HG03575 (cell line): ENCODE measurements at regions not wholly inside any gene's neighbourhood (a gene's known extent, or its start where the extent isn't known, plus 50 kb on each side); places are given as distances from the start of the nearest gene placed in this dataset.
"Not testable (repeated sequence)": the region's sequence is repeated elsewhere in the genome, so short reads cannot be mapped to it uniquely, and the experiment has no call there.

Experiments used
- ATAC-seq: cut with Tn5 transposase; IDR thresholded peaks from one replicate; pipeline ENCODE4 v1.9.1; 2021; ENCODE audit not compliant: unreplicated experiment, insufficient number of reproducible peaks, low FRiP score; ENCODE audit errors: extremely low read depth

- no peak for ATAC-seq
These were observed 983.8 kb downstream of the SI start for GRCh38 chr3:164094546-164094945.

GRCh38 chr3:164080208-164080607, 998.1 kb downstream of the SI start:
- ATAC-seq, result no peak

GRCh38 chr3:164064298-164064697, 1014.0 kb downstream of the SI start:
- no peak for ATAC-seq

- no peak for ATAC-seq
These were observed 1017.4 kb downstream of the SI start for GRCh38 chr3:164060923-164061322.

- ATAC-seq, result no peak
These were observed 1028.4 kb downstream of the SI start for GRCh38 chr3:164049847-164050246.

GRCh38 chr3:164048451-164048850, 1029.8 kb downstream of the SI start:
- no peak for ATAC-seq

- ATAC-seq, result no peak
These were observed 1037.3 kb downstream of the SI start for GRCh38 chr3:164040991-164041390.

GRCh38 chr3:164030194-164030593, 1048.1 kb downstream of the SI start:
- ATAC-seq, result no peak

GRCh38 chr3:164024786-164025185, 1053.5 kb downstream of the SI start:
- no peak for ATAC-seq

GRCh38 chr3:164023480-164023879, 1054.8 kb downstream of the SI start:
- no peak for ATAC-seq

GRCh38 chr3:164018500-164018899, 1059.8 kb downstream of the SI start:
- no peak for ATAC-seq

GRCh38 chr3:164007765-164008164, 1070.5 kb downstream of the SI start:
- no peak for ATAC-seq

GRCh38 chr3:164004205-164004604, 1074.1 kb downstream of the SI start:
- no peak for ATAC-seq

GRCh38 chr3:164003016-164003415, 1075.3 kb downstream of the SI start:
- not testable (repeated sequence) for ATAC-seq

GRCh38 chr3:163983940-163984339, 1094.4 kb downstream of the SI start:
- no peak for ATAC-seq

GRCh38 chr3:163971861-163972260, 1106.4 kb downstream of the SI start:
- ATAC-seq, result no peak

GRCh38 chr3:163957072-163957471, 1121.2 kb downstream of the SI start:
- ATAC-seq, result no peak

- ATAC-seq, result no peak
These were observed 1124.8 kb downstream of the SI start for GRCh38 chr3:163953526-163953925.

- no peak for ATAC-seq
These were observed 1125.8 kb downstream of the SI start for GRCh38 chr3:163952499-163952898.

- ATAC-seq, result no peak
These were observed 1126.8 kb downstream of the SI start for GRCh38 chr3:163951397-163951987.

GRCh38 chr3:163946785-163947184, 1131.5 kb downstream of the SI start:
- no peak for ATAC-seq
